ENCODE measurements at regions not wholly inside any gene's neighbourhood (a gene's known extent, or its start where the extent isn't known, plus 50 kb on each side); places are given as distances from the start of the nearest gene placed in this dataset.

- TF ChIP-seq CTCF (IDR thresholded peaks at IDR 0.05) (no peak), POLR2A (IDR thresholded peaks at IDR 0.05) (no peak)
These were observed 355.7 kb upstream of the STEAP1 start for GRCh38 chr7:89798599-89798996.

Measured in prostate gland (tissue), 2 donors.